Activated gamma-delta T cell (primary cell): ENCODE measurements at regions not wholly inside any gene's neighbourhood (a gene's known extent, or its start where the extent isn't known, plus 50 kb on each side); places are given as distances from the start of the nearest gene placed in this dataset.

Experiments
- DNase-seq: peaks from one replicate; lab custom pipeline; 2025; lab: John Stamatoyannopoulos, UW

DNA sequence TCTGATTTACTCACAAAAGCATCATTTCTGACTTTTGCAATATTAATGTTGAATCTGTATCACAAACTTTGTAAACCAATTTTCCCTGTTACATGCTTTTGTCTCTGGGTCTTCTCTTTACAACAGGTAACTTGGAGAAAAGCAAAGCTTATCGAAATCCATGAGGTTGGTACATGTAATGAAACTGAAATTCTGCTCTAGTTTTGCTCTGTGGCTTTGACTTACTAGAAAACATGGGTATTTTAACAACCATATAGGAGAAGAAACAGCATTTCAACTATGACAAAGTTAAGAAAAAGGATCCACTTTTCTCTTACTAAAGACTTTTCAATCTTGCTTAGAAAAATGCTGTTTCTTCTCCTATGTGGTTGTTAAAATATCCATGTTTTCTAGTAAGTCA, 645.8 kb downstream of the STIM2 start:
- no peak for DNase-seq

DNA sequence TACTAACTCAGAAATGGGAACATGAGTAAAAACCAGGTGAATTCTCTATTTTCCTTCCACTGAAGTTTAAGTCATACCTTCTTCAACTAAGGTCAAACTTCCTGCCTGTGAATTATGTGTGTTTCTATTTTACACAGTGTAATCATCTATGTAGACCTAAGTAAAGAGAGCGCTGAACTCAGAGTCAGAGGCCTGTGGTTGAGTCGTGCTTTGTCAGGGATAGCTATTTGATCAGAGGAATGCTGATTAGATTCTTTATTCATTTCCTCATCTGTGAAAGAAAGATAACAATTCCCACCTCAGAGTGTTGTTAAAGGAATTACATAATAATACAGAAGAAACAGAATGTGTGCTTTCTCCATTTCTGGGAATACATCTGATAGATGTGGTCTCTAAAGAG, 654.1 kb downstream of the STIM2 start:
- DNase-seq = no peak

DNA sequence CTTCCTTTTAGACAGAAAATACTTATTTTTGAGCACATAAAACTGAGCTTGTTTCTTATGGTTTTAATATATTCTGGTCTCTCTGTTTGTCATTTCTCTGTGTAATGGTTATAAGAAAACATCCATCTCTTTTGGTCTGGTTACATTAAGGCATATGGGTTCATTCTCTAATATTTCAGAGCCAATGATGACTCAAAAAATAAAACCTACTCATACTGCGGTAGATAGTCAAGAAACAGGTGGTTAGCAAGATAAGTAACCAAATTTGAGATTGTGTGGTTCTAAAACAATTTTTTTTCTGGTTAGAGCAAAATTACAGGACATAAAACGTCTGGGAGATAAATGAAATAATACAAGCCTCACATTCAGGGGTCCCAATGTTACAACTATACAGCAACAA, 654.5 kb downstream of the STIM2 start:
- no peak for DNase-seq

DNA sequence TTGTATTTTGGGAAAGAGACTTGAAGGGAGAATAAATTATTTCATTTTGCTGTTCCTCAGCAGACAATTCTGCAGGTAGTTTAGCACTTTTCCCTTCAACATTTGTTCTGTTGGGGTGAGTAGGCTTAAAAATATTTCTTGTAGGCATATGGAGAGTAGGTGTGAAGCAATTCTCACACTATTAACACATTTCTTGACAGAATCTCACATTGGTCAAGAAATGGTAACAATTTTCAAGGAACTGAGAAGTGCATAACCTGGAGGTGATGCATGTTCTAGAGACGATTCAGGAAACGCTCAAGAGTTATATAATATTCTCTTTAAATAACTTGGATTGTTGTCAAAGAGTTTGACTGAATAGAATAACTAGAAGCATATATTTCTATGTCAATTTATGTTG, 658.2 kb downstream of the STIM2 start:
- no peak for DNase-seq

DNA sequence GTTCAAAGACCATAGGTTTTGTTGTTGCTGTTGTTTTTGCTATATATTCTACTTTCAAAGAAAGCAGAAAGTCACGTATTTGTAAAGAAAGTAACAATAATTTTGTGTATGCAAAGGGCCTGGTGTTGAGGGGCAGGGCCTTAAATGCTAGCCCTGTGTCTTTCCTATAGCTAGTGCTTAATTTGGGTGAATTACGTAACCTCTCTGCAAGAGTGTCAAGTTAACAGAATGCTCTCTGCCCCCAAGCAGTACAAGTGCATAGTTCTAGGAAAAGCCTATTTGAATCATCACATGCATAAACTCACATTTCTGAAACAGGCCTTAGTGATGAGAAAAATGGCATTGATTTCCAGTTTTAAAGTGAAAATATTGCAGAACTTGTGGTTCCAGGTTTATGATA, 663.6 kb downstream of the STIM2 start:
- no peak for DNase-seq

DNA sequence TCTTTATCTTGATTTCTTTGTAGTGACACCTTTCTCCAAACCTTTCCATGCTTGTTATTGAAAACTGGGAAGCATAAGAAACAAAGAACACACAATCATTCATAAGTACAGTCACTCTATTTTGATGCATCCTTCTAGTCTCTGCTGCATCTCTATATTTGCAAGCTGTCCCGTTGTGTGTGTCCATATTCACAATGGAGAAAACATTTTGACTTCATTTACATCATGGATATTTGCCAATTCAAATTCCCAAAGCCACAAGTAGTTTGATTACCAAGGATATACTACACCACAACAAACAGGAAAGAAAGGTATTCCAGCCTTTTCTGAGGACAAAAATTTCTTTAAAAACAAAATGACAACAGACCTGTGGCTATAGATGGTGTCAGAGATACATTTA, 673.8 kb downstream of the STIM2 start:
- DNase-seq = no peak

DNA sequence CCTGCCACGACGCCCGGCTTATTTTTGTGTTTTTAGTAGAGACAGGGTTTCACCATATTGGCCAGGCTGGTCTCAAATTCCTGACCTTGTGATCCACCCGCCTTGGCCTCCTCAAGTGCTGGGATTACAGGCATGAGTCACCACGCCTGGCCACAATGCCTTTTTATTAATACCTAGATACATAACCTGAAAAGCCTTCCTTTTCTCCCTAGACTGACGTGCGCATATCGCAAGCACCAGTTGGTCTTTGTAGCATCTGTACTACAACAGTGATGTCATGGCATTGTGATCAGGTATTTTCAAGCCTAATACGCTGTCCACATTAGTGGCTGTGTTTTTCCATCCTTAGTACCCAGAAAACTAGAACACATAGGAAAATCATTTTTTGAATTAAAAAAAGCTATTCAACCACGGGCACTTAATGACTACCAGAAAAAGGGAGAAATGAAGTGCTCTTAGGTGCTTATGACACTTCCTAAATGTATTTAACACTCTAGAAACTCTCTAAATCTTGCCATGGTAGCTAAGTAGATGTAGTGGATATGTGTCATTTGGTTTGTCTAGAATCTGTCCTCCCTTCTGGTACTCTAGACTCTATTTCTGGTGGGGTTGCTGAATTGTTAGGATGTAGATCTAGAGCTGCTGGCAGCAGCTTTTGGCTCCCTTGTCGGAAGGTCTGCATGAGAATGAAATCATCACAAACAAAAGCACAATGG, 707.8 kb downstream of the STIM2 start:
- DNase-seq = no peak

DNA sequence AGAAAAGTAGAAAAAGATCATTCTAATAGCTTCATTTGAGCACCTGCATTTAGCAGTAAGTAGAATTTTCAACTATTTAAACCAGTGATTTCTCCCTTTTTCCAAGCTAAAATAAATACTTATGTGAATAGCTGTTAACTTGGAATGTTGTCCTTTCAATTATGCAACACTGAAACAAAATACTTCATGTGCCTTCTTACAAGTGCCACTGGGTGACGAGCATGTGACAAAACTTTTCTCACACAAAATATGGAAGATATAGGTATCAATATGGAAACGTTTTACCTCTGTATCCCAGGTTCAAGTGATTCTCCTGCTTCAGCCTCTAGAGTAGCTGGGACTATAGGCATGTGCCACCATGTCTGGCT, 708.3 kb downstream of the STIM2 start:
- no peak for DNase-seq

DNA sequence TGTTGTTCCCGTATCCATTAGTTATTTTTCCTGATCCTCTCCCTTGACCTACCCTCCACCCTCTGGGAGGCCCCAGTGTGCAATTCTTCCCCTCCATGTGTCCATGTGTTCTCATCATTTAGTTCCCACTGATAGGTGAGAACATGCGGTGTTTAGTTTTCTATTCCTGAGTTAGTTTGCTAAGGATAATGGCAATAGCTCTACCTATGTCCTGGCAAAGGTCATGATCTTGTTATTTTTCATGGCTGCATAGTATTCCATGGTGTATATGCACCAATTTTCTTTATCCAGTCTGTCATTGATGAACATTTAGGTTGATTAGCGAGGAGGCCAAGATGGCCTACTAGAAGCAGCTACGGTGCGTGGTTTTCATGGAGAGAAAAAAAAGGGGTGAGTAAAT, 714.1 kb downstream of the STIM2 start:
- no peak for DNase-seq

DNA sequence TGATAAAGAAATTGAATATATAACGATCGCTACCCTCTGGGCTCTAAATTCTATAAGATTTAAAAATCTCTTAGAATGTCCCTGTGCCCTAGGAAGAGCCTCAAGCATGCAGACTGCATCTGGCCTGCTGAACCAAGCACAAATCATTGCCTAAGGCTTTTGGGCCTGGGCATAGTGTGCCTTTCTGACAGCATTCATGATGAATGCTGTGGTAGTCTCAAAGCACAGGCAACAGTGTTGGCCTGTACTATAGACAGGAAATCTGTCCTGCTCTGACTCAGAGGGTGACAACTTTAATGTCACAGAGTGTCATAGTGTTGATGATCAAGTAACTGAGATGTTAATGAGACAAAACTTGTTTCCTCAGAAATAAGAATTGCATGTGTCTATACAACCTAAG, 717.3 kb downstream of the STIM2 start:
- DNase-seq = no peak

DNA sequence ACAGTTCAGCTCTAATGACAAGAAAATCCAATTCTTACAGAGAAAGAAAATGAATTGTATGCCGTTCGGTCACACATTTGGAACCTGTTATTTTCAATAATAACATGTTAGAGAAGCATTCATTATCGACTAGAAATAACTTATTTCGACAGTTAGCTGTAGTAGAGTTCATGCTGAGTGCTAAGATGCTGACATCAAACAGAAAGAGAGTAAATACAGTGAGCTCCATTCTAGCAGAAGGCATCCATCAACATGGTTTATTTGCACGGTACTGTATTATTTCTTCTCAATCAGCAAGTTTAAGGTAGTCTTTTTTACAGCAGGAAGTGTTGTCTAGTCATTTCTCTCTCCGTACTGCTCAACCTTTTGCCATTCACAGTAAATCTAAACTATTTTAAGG, 732.1 kb downstream of the STIM2 start:
- DNase-seq = no peak

DNA sequence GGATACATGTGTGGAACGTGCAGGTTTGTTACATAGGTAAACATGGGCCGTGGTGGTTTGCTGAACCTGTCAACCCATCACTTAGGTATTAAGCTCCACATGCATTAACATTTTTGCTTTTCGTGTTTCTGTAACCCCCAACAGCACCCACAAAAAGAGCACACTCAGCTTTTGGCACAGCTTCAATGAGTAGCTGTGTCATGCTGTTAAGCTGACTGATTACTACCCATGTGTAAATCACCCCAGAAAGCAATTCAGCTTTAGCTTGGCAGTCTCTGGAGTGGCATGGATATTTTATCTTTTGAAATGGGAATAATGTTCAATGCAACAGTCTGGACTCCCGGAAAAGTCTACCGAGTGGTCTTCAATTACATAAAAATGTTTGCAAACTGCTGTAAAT, 734.3 kb downstream of the STIM2 start:
- no peak for DNase-seq

DNA sequence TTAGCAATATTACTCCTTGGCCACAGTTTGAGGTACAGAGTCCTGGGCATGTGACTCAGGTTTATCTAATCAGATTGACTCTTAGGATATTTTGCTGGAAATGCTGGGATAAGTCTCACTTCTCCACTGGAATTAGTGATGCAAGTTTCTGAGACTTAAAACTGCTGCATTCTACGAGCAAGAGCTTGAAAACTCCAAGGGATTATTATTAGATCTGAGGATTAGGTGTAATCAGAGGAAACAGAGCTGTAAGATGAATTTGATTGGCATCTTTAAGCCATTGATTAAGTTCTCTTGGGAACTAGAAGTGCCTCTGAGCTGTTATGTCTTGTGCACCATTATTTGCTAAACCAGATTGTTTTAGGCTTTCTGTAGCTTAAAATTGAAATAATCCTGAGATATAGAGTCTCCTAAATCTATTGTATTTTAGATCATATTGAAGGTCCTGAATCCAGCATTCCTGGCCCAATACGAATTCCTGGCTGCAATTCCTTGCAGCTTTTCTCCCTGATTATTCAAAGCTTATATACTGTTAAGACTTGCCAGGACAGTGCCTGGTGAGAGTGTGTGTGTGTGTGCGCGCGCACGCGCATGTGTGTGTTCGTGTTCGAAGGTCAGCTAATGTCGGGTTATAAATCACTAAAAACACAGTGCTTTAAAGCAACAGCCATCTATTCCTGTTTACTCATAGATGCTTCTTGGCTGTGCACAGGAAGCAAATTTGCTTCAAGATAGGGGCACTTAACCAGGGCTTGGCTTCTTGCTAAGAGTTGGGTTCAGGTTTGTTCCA, 735.1 kb downstream of the STIM2 start:
- no peak for DNase-seq

DNA sequence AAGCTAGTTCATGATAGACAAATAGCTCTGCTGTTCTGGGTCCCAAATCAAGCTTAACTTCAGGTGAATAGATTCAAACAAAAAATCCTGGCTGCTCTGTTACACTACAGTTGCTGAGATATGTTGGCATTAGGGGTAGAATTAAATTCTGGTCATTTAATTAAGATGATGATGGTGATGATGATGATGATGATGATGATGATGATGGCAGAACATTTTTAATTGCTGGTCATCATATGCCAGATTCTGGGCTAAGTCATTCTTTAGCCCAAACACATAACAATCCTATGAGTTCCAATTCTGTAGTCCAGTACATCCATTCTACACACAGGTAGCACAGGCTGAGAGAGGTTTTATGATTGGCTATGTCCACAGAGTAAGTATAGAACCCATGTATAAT, 741.5 kb downstream of the STIM2 start:
- no peak for DNase-seq

DNA sequence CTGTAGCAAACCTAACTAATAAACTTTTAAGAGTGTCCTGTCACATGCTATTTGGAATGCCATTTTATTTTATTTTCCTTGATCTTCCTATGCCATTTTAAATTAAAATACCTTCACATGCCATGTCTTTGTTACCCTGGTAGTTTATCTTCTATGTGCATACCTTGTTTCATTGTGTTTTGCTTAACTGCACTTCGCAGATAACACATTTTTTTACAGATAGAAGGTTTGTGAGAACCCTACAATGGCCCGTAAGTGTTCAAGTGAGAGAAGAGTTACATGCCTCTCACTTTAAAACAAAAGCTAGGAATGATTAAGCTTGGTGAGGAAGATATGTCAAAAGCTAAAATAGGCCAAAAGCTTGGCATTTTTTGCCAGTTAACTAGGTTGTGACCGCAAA, 744.1 kb downstream of the STIM2 start:
- no peak for DNase-seq

DNA sequence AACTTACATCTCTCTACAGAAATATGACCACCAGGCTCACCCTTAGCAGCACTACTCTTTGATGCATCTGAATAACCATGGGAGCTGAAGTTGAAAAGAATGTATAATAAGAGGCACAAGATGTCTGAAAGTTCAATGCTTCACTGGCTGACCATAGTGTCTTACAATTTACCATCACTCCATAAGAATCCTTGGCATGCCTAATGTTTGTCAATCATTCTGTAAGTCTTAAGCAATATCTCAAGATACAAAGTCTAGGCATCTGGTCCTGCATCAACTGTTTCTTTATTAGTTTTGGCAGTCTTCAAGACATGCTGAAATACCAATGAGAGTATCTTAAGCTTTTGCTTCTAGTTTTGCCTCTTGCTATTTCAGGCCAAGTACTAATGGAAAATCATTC, 755.5 kb downstream of the STIM2 start:
- DNase-seq = no peak

DNA sequence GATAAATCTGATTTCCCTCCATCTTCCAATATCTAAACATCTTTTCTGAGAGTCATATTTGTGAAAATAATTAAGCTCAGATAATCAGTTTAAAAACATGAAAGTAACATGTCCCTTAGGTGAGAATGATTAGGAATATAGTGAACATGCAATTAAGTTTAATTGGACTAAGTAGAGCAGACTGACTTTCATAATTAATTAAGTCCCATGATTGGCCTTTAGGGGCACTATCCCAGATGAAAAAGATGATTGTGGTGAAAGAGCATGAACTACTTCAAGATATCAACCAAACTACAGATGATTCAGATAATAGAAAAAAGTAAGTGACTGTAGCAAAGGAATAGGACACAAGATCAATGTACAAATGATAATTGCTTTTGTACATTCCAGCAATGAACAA, 758.8 kb downstream of the STIM2 start:
- no peak for DNase-seq

DNA sequence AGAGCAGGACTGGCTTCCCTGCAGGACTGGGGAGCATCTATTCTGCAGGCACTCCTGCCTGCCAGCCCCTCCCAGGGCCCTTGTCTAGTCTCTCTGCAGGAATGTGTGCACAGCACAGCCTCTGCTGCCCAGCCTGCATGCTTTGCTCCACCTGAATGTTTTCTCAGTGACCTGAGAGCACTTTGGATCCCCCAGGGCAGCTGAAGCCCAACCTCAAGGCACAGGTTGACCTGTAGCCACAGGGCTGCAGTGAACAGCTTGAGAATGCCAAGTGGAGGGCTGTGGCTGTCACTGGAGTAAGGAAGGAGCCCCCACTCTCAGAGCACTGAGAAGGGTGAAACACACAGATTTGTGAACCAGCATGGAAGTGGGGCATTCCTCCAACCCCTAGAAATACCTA, 760.2 kb downstream of the STIM2 start:
- DNase-seq = no peak

DNA sequence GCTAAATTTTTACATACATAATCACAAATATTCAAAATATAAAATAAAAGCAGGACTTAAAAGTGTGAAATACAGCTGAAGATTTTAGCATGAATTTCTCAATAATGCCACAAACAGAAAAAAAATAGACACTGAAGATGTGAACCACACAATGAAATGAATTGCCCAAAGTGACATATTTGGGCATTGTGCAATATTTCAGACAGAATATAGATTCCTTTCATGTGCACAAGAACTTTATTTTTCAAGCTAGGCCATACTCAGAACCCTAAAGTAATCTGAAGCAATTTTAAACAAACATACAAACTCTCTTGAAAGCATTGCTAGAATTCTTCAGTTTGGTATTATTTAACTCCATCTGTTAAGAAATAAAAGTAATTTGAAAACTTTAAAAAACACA, 764.1 kb downstream of the STIM2 start:
- DNase-seq = no peak

DNA sequence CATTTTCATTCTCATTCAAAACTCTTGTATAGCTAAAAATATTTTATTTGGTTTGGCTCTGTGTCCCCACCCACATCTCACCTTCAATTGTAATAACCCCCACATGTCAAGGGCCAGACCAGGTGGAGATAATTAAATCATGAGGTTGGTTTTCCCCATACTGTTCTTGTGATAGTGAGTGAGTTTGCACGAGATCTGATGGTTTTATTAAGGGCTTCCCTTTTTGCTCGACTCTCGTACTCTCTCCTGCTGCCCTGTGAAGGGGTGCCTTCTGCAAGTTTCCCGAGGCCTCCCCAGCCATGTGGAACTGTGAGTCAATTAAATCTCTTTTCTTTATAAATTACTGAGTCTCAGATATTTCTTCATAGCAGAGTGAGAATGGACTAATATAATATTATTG, 768.0 kb downstream of the STIM2 start:
- no peak for DNase-seq

DNA sequence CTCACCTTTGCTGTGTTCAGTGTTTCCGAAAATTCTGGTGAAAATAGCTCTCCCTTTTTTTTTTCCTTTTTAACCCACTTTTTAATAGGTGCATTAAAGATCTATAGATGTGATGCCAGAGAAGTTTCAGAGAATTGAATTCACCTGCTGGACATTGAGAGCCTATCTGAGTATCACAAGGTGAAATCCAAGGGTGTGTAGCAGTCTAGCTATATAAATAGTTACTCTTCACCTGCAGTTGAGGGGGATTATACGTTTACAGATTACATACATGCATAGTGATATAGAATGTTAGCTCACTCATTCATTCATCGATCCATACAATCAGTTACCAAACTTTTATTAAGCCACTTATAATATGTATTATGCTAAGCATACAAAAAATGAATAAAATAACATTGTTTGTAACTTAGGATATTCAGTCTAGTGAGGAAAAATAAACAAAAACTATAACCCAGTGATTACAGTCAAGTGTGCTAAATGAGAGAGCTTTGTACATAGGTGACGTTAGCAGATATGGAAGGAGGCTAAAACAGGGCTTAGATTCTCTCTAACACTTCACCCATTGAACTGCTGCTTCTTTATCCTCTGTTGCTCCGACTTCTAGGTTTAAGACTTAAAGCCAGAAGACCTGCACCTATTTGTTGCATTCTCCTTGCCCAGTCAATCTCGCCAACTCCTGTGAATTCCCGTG, 769.0 kb downstream of the STIM2 start:
- no peak for DNase-seq

DNA sequence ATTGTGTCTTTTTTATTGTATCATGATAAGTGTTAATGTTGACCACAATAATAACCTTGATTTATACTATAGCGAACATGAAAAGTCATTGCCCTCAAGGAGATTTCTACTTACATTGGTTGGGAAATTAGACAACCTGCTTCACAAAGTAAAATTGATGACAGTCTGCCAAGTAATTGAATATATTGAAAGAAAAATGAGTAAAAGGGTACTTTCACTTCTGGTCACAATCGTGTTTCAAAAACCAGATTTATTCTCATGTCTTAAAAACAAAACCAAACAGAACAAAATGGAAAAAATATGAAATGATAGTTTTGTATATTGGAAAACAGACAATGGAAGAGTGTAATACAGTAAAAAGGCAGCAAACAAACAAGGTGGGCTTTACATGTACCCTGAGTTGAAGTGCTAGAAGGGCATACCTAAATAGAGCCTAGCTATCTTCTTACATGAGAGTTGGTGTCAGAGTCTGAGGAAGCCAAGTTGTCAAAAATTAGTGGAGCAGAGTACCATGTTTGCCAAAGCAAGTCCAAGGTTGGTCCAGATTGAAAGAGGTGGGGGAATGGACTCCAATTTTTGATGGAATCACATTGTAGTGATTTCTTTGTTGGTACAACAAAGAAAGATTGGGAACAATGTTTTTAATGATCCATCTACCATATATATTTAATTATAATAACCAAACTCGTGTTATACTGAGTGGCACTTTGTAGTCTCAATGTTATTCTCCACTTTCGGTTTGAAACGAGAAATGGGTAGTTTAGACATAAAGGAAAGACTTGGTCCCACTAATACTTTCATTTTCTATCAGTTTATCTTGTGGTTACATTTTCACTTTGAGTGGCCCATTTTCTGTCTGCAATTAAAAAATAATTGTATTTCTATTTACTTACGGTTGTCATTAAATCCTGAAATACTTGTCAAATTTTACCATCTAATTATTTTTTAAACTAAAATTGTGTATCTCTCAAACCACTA, 775.6 kb downstream of the STIM2 start:
- no peak for DNase-seq
